Kidney epithelial cell (primary cell): ENCODE measurements at regions not wholly inside any gene's neighbourhood (a gene's known extent, or its start where the extent isn't known, plus 50 kb on each side); places are given as distances from the start of the nearest gene placed in this dataset.

ENCODE experiments used
- DNase-seq: peaks from one replicate; pipeline ENCODE4 v3.0.0-alpha.2; 2010; ENCODE audit warnings: low read depth
- H3K27me3 ChIP-seq: 2 replicates; pipeline ENCODE4 v1.6.0; 2011; ENCODE audit warnings: low read length; ENCODE audit not compliant: control insufficient read depth, insufficient read depth
- H3K36me3 ChIP-seq: 2 replicates; pipeline ENCODE4 v1.5.1; 2011; ENCODE audit warnings: low read length; ENCODE audit not compliant: control insufficient read depth, insufficient read depth
- H3K4me3 ChIP-seq: 2 replicates; pipeline ENCODE4 v1.5.1; 2011; ENCODE audit warnings: low read depth, mild to moderate bottlenecking, control low read depth, low read length
- CTCF ChIP-seq: IDR thresholded peaks from 2 replicates; pipeline ENCODE4 v1.5.1; 2011; ENCODE audit warnings: mild to moderate bottlenecking, moderate library complexity, low read length, control low read depth, inconsistent platforms; ENCODE audit not compliant: insufficient read depth, poor library complexity, severe bottlenecking

- no peaks in the 10 kb centered on the region for H3K36me3 ChIP-seq
- H3K27me3 ChIP-seq = no peaks in the 10 kb centered on the region
- DNase-seq = no peak
- H3K4me3 ChIP-seq = no peak overlapping the region
- no peak for TF ChIP-seq CTCF
These were observed 609.7 kb upstream of the ARRDC4 start for GRCh38 chr15:97350813-97351212.

DNA sequence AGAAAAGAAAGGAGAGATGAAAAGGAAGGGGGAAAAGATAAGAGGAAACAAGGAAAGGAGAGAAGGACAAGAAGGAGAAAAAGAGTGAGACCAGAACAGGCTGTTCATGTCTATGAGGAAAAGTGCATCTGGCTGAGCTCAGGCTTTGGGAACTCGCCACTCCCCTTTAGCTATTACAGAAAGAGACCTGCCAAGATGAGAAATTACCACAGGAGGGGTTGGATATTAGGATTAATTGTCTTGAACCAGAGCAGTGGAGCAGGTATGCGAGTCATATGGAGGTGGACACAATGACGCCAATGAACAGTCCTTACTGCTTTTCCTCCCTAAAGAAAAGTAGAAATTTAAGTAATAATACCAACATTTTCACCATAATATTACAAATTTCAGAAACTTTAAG, 577.0 kb upstream of the ARRDC4 start:
- DNase-seq = peak; percentile 1
- Histone ChIP-seq H3K27me3 (no peaks in the 10 kb centered on the region), H3K4me3 (no peak overlapping the region), H3K36me3 (no peaks in the 10 kb centered on the region)
- no peak for TF ChIP-seq CTCF

DNA sequence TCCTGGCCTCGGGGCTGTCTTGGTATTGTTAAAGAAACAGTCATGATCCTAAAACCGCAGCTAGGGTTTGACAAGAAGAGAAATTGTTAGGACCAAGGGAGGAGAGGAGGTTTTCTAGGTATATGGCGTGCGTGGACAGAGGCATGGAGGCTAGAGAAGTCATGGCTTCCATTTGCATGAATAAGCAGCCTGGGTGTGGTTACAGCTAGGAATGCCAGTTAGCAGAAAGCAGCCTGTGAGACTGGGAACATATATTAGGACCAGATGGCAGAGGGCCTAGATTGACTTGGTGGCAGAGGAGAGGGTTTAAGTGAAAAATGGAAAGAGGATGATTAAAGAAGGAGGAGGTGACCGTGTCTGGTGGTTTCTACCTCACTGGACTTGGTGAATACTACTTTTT, 573.6 kb upstream of the ARRDC4 start:
- Histone ChIP-seq H3K27me3 (no peaks in the 10 kb centered on the region), H3K4me3 (no peak overlapping the region), H3K36me3 (no peaks in the 10 kb centered on the region)
- no peak for DNase-seq
- TF ChIP-seq CTCF = no peak

GRCh38 chr15:97401195-97401594, 559.3 kb upstream of the ARRDC4 start:
- TF ChIP-seq CTCF = no peak
- DNase-seq = no peak
- Histone ChIP-seq H3K36me3 (no peaks in the 10 kb centered on the region), H3K27me3 (no peaks in the 10 kb centered on the region), H3K4me3 (no peak overlapping the region)

DNA sequence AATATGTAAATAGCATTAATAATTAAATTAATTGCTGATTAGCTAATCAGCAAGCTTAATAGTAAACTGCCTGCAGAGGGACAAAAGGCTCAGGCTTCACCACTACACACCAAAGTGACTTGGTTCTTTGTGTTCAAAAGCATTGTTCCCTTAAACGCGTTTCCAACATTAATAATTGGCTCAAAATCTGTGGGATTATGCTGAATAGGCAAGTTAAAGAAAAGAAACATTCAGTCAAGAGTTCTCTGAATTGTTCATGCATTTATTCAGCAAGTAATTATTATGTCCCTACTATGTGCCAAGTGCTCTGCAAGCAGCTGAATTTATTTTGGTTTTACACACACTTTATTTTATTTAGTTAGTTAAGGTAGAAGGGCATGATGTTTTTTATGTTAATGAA, 558.5 kb upstream of the ARRDC4 start:
- Histone ChIP-seq H3K36me3 (no peaks in the 10 kb centered on the region), H3K27me3 (no peaks in the 10 kb centered on the region), H3K4me3 (no peak overlapping the region)
- DNase-seq = no peak
- TF ChIP-seq CTCF = no peak

DNA sequence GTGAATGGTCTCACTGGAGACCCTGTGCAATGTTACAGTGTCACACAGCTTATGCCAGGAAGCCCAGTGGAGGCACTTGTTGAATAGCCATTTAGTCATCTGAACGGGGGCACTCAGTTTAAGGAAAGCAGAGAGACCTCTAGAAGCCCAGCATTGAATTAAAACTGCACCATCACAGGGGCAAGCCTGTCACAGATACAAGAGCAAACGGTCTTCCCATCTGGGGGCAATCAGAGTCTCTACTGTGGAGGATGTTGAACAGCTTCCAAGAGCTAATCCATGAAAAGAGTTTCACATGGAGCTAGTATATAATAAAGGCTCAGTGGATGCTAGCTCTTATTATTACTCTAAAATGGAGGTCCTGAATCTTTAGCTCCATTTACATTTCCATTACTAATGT, 553.7 kb upstream of the ARRDC4 start:
- Histone ChIP-seq H3K27me3 (no peaks in the 10 kb centered on the region), H3K4me3 (no peak overlapping the region), H3K36me3 (no peaks in the 10 kb centered on the region)
- no peak for TF ChIP-seq CTCF
- DNase-seq = no peak
